ENCODE measurements at regions not wholly inside any gene's neighbourhood (a gene's known extent, or its start where the extent isn't known, plus 50 kb on each side); places are given as distances from the start of the nearest gene placed in this dataset.

- no peak for DNase-seq
Measured at GRCh38 chr18:57991552-57991951, 52.5 kb upstream of the NEDD4L start.

- no peak for DNase-seq
Measured at GRCh38 chr18:57989536-57989935, 54.5 kb upstream of the NEDD4L start.

- peak; percentile 65 for DNase-seq
Measured at GRCh38 chr18:57984490-57985115, 59.4 kb upstream of the NEDD4L start.

GRCh38 chr18:57983965-57984364, 60.1 kb upstream of the NEDD4L start:
- DNase-seq: no peak

GRCh38 chr18:57983472-57983871, 60.6 kb upstream of the NEDD4L start:
- no peak for DNase-seq

GRCh38 chr18:57982372-57983021, 61.5 kb upstream of the NEDD4L start:
- DNase-seq: no peak

- DNase-seq: peak; percentile 65
Measured at GRCh38 chr18:57981308-57982028, 62.6 kb upstream of the NEDD4L start.

- DNase-seq: no peak
Measured at GRCh38 chr18:57980573-57981307, 63.3 kb upstream of the NEDD4L start.

- no peak for DNase-seq
Measured at GRCh38 chr18:57976230-57976773, 67.7 kb upstream of the NEDD4L start.

GRCh38 chr18:57975805-57976204, 68.2 kb upstream of the NEDD4L start:
- DNase-seq: no peak

GRCh38 chr18:57974585-57975265, 69.3 kb upstream of the NEDD4L start:
- no peak for DNase-seq

- DNase-seq: no peak
Measured at GRCh38 chr18:57973889-57974288, 70.1 kb upstream of the NEDD4L start.

- DNase-seq: no peak
Measured at GRCh38 chr18:57970356-57971095, 73.5 kb upstream of the NEDD4L start.

GRCh38 chr18:57969824-57970223, 74.2 kb upstream of the NEDD4L start:
- no peak for DNase-seq

GRCh38 chr18:57965246-57965645, 78.8 kb upstream of the NEDD4L start:
- DNase-seq: no peak

- no peak for DNase-seq
Measured at GRCh38 chr18:57961876-57962505, 82.0 kb upstream of the NEDD4L start.

- DNase-seq: no peak
Measured at GRCh38 chr18:57961411-57961810, 82.6 kb upstream of the NEDD4L start.

GRCh38 chr18:57959278-57959677, 84.7 kb upstream of the NEDD4L start:
- DNase-seq: peak; percentile 49

- no peak for DNase-seq
Measured at GRCh38 chr18:57957210-57957609, 86.8 kb upstream of the NEDD4L start.

GRCh38 chr18:57956491-57956890, 87.5 kb upstream of the NEDD4L start:
- no peak for DNase-seq

GRCh38 chr18:57954935-57955334, 89.1 kb upstream of the NEDD4L start:
- no peak for DNase-seq
